Skin epidermis (tissue), 12 donors: ENCODE measurements at regions not wholly inside any gene's neighbourhood (a gene's known extent, or its start where the extent isn't known, plus 50 kb on each side); places are given as distances from the start of the nearest gene placed in this dataset.

Experiments used
- H3K27ac ChIP-seq, 21 experiments: fragments of 200-600 bp; sonication (generic) in 11 of 21; one replicate each; pipeline ENCODE4 v1.5.0; 2020; ENCODE audit warnings: mild to moderate bottlenecking in 3 of 21, inconsistent platforms in 2 of 21, moderate library complexity in 2 of 21
- H3K4me3 ChIP-seq, 7 experiments: fragments of 200-600 bp; sonication (generic) in 2 of 7; one replicate each; pipeline ENCODE4 v1.5.0; 2020; ENCODE audit warnings: inconsistent platforms in 2 of 7, mild to moderate bottlenecking in 2 of 7, moderate library complexity in 1 of 7

- Histone ChIP-seq H3K4me3 (no peak overlapping the region), H3K27ac (no peak overlapping the region)
Observed at GRCh38 chr7:121810831-121811672, 61.9 kb upstream of the PTPRZ1 start.

- no peak overlapping the region for H3K4me3 ChIP-seq
- H3K27ac ChIP-seq = no peak overlapping the region
Observed at GRCh38 chr7:121807078-121807477, 65.9 kb upstream of the PTPRZ1 start.

GRCh38 chr7:121803039-121803438, 69.9 kb upstream of the PTPRZ1 start:
- H3K4me3 ChIP-seq = no peak overlapping the region
- H3K27ac ChIP-seq = no peak overlapping the region

GRCh38 chr7:121800916-121801675, 71.9 kb upstream of the PTPRZ1 start:
- Histone ChIP-seq H3K4me3 (no peak overlapping the region), H3K27ac (no peak overlapping the region)

- peak overlapping the region in 4 of 21 experiments; percentile 18 to 70 (median 47) for H3K27ac ChIP-seq
- no peak overlapping the region for H3K4me3 ChIP-seq
Observed at GRCh38 chr7:121798896-121799295, 74.1 kb upstream of the PTPRZ1 start.

GRCh38 chr7:121798453-121798840, 74.5 kb upstream of the PTPRZ1 start:
- H3K4me3 ChIP-seq = no peak overlapping the region
- H3K27ac ChIP-seq = peak overlapping the region in 8 of 21 experiments; percentile 0 to 82 (median 44)

GRCh38 chr7:121797657-121798452, 75.1 kb upstream of the PTPRZ1 start:
- H3K27ac ChIP-seq = peak overlapping the region in 11 of 21 experiments; percentile 0 to 86 (median 70)
- no peak overlapping the region for H3K4me3 ChIP-seq

- Histone ChIP-seq H3K27ac (peak overlapping the region in 20 of 21 experiments; percentile 1 to 88 (median 62)), H3K4me3 (no peak overlapping the region)
Observed at GRCh38 chr7:121796936-121797656, 75.9 kb upstream of the PTPRZ1 start.

GRCh38 chr7:121796381-121796780, 76.6 kb upstream of the PTPRZ1 start:
- H3K4me3 ChIP-seq = no peak overlapping the region
- peak overlapping the region in 18 of 21 experiments; percentile 16 to 88 (median 68) for H3K27ac ChIP-seq

- H3K4me3 ChIP-seq = no peak overlapping the region
- H3K27ac ChIP-seq = peak overlapping the region in 17 of 21 experiments; percentile 25 to 88 (median 79)
Observed at GRCh38 chr7:121795736-121796135, 77.2 kb upstream of the PTPRZ1 start.

- H3K4me3 ChIP-seq = no peak overlapping the region
- H3K27ac ChIP-seq = peak overlapping the region in 1 of 21 experiments; percentile 21
Observed at GRCh38 chr7:121793716-121794115, 79.2 kb upstream of the PTPRZ1 start.

GRCh38 chr7:121777672-121778071, 95.3 kb upstream of the PTPRZ1 start:
- H3K27ac ChIP-seq = no peak overlapping the region
- H3K4me3 ChIP-seq = no peak overlapping the region

GRCh38 chr7:121774563-121774962, 98.4 kb upstream of the PTPRZ1 start:
- no peak overlapping the region for H3K27ac ChIP-seq
- H3K4me3 ChIP-seq = no peak overlapping the region

- Histone ChIP-seq H3K27ac (no peak overlapping the region), H3K4me3 (no peak overlapping the region)
Observed at GRCh38 chr7:121766676-121767075, 106.3 kb upstream of the PTPRZ1 start.

GRCh38 chr7:121761399-121761798, 111.6 kb upstream of the PTPRZ1 start:
- H3K4me3 ChIP-seq = no peak overlapping the region
- no peak overlapping the region for H3K27ac ChIP-seq

- no peak overlapping the region for H3K27ac ChIP-seq
- no peak overlapping the region for H3K4me3 ChIP-seq
Observed at GRCh38 chr7:121755818-121756552, 117.0 kb upstream of the PTPRZ1 start.

- Histone ChIP-seq H3K27ac (no peak overlapping the region), H3K4me3 (no peak overlapping the region)
Observed at GRCh38 chr7:121755286-121755685, 117.7 kb upstream of the PTPRZ1 start.

- no peak overlapping the region for H3K4me3 ChIP-seq
Observed at GRCh38 chr7:121753944-121754343, 119.0 kb upstream of the PTPRZ1 start.

GRCh38 chr7:121752706-121753105, 120.3 kb upstream of the PTPRZ1 start:
- H3K4me3 ChIP-seq = no peak overlapping the region
- H3K27ac ChIP-seq = no peak overlapping the region

More at GRCh38 chr7:121753944-121754343, 119.0 kb upstream of the PTPRZ1 start:
- H3K27ac ChIP-seq = no peak overlapping the region
